Transverse colon (tissue), 4 donors: ENCODE measurements at regions not wholly inside any gene's neighbourhood (a gene's known extent, or its start where the extent isn't known, plus 50 kb on each side); places are given as distances from the start of the nearest gene placed in this dataset.

Experiments used
- DNase-seq: peaks from one replicate; pipeline ENCODE4 v3.0.0-alpha.2; 2019
- H3K27ac ChIP-seq, 4 donors: fragments of 200-600 bp; sonication (generic); 2 replicates each; pipeline ENCODE4 v1.5.1; 2016 to 2018; ENCODE audit warnings: inconsistent platforms in 4 of 4
- H3K27me3 ChIP-seq: fragments of 200-600 bp; sonication (generic); 2 replicates; pipeline ENCODE4 v1.5.1; 2017; ENCODE audit warnings: inconsistent platforms
- H3K36me3 ChIP-seq, 4 donors: fragments of 200-600 bp; sonication (generic); 2 replicates each; pipeline ENCODE4 v1.5.1; 2017 to 2019; ENCODE audit warnings: inconsistent platforms in 4 of 4
- H3K4me1 ChIP-seq, 4 donors: fragments of 200-600 bp; sonication (generic); 2 replicates each; pipeline ENCODE4 v1.5.1; 2017 to 2020; ENCODE audit warnings: inconsistent platforms in 4 of 4
- H3K4me3 ChIP-seq, 4 donors: fragments of 200-600 bp; sonication (generic); 1 replicate in 1 of 4; 2 replicates in 3 of 4; pipeline versions ENCODE4 v1.5.1 to v1.6.1; 2017 to 2019; ENCODE audit warnings: inconsistent platforms in 4 of 4
- H3K9me3 ChIP-seq, 2 donors: fragments of 200-600 bp; sonication (generic); 2 replicates each; pipeline ENCODE4 v1.5.1; 2017 to 2019; ENCODE audit warnings: inconsistent platforms in 2 of 2
- CTCF ChIP-seq, 5 experiments: fragments of 200-600 bp in 3 of 5; fragments of 450-650 bp in 2 of 5; sonication (generic) in 3 of 5; IDR thresholded peaks; 1 replicate in 2 of 5; 2 replicates in 3 of 5; pipeline ENCODE4 v1.5.1; 2016 to 2017; ENCODE audit warnings: antibody characterized with exemption in 5 of 5, inconsistent platforms in 3 of 5, mild to moderate bottlenecking in 2 of 5, moderate library complexity in 1 of 5
- EP300 ChIP-seq: sonication (generic); formaldehyde crosslinking; IDR thresholded peaks from one replicate; pipeline ENCODE4 v1.6.1; 2017; ENCODE audit warnings: antibody characterized with exemption, low read depth
- POLR2A ChIP-seq: fragments of 450-650 bp; IDR thresholded peaks from one replicate; pipeline ENCODE4 v1.6.1; 2016; ENCODE audit warnings: antibody characterized with exemption, mild to moderate bottlenecking, moderate library complexity
- POLR2AphosphoS5 ChIP-seq, 3 donors: sonication (generic); formaldehyde crosslinking; IDR thresholded peaks; one replicate each; pipeline ENCODE4 v1.6.1; 2016; ENCODE audit warnings: antibody characterized with exemption in 3 of 3
- whole genome bisulfite sequencing, 2 donors: methylation state at CpG; one replicate each; pipeline ENCODE4 v1.1.5; 2018; ENCODE audit warnings: low coverage in 1 of 2; 5-methylcytosine and 5-hydroxymethylcytosine counted together
- in situ Hi-C, 4 donors: fragments of 200-750 bp; cut with MboI; loops; one replicate each; pipeline versions ENCODE4 v1.15.0 to v1.15.1; 2017; ENCODE audit warnings: low sequenced_read_pairs in 3 of 4, low pct_ligation_motif_present in 1 of 4, low pct_unique_long_range_greater_than_20kb in 1 of 4
- intact Hi-C: fragments of 100-400 bp; cut with DNase I; formaldehyde crosslinking; loops from one replicate; pipeline ENCODE4 v1.15.1; 2023; ENCODE audit warnings: low total_unique reads

GRCh38 chr5:5009240-5009639 lies 130.9 kb upstream of the ADAMTS16 start:
- no peak for TF ChIP-seq POLR2AphosphoS5 (IDR thresholded peaks at IDR 0.05)
- TF ChIP-seq CTCF (IDR thresholded peaks at IDR 0.05): no peak
- in situ Hi-C loops: no loop called here
- 86 to 94% methylated on average over 3 to 4 of the region's 4 CpGs for WGBS, 2 donors
- intact Hi-C loops: no loop called here
- Histone ChIP-seq H3K4me3 (no peak overlapping the region), H3K27ac (no peak overlapping the region), H3K4me1 (no peaks in the 10 kb centered on the region), H3K9me3 (no peaks in the 10 kb centered on the region), H3K27me3 (no peaks in the 10 kb centered on the region), H3K36me3 (no peaks in the 10 kb centered on the region)
- no peak for DNase-seq

- intact Hi-C loops (no loop called here), in situ Hi-C loops (no loop called here)
- Histone ChIP-seq H3K4me1 (no peaks in the 10 kb centered on the region), H3K9me3 (no peaks in the 10 kb centered on the region), H3K4me3 (no peak overlapping the region), H3K27ac (no peak overlapping the region), H3K27me3 (no peaks in the 10 kb centered on the region), H3K36me3 (no peaks in the 10 kb centered on the region)
- no peak for DNase-seq
- TF ChIP-seq CTCF (IDR thresholded peaks at IDR 0.05) (no peak), POLR2A (no peak), EP300 (no peak), POLR2AphosphoS5 (IDR thresholded peaks at IDR 0.05) (no peak)
- WGBS, 2 donors: 89 to 97% methylated on average over 4 of the region's 4 CpGs
Observed at GRCh38 chr5:5011151-5011550, 129.0 kb upstream of the ADAMTS16 start.

- Histone ChIP-seq H3K9me3 (no peaks in the 10 kb centered on the region), H3K4me1 (no peaks in the 10 kb centered on the region), H3K27me3 (no peaks in the 10 kb centered on the region), H3K27ac (no peak overlapping the region), H3K36me3 (no peaks in the 10 kb centered on the region), H3K4me3 (no peak overlapping the region)
- intact Hi-C loops: no loop called here
- no peak for TF ChIP-seq EP300
- TF ChIP-seq CTCF (IDR thresholded peaks at IDR 0.05): no peak
- no peak for TF ChIP-seq POLR2AphosphoS5 (IDR thresholded peaks at IDR 0.05)
- no peak for TF ChIP-seq POLR2A
- in situ Hi-C loops: no loop called here
- DNase-seq: no peak
- WGBS, 2 donors: 35 to 46% methylated on average over 7 of the region's 7 CpGs
Observed at GRCh38 chr5:5014586-5015235, 125.4 kb upstream of the ADAMTS16 start.

GRCh38 chr5:5017827-5018577 lies 122.1 kb upstream of the ADAMTS16 start:
- no peaks in the 10 kb centered on the region for H3K36me3 ChIP-seq
- H3K4me1 ChIP-seq: no peaks in the 10 kb centered on the region
- no peak overlapping the region for H3K4me3 ChIP-seq
- no peak for DNase-seq
- H3K27ac ChIP-seq: no peak overlapping the region
- no peak for TF ChIP-seq EP300
- TF ChIP-seq CTCF (IDR thresholded peaks at IDR 0.05): no peak
- TF ChIP-seq POLR2AphosphoS5 (IDR thresholded peaks at IDR 0.05): no peak
- WGBS, 2 donors: 70 to 73% methylated on average over 5 to 9 of the region's 9 CpGs
- H3K9me3 ChIP-seq: no peaks in the 10 kb centered on the region
- no peaks in the 10 kb centered on the region for H3K27me3 ChIP-seq
- intact Hi-C loops (no loop called here), in situ Hi-C loops (no loop called here)
